DOHH2 (cell line): ENCODE measurements at regions not wholly inside any gene's neighbourhood (a gene's known extent, or its start where the extent isn't known, plus 50 kb on each side); places are given as distances from the start of the nearest gene placed in this dataset.

Experiments
- H3F3A ChIP-seq: fragments of 200-600 bp; sonication (generic), shearing (Covaris generic); 2 replicates; pipeline ENCODE4 v1.6.0; 2016; ENCODE audit warnings: antibody characterized with exemption, mild to moderate bottlenecking; ENCODE audit not compliant: control insufficient read depth, insufficient read depth
- H3K27ac ChIP-seq: fragments of 200-600 bp; sonication (generic); 2 replicates; pipeline ENCODE4 v1.5.1; 2014; ENCODE audit warnings: low read depth, mild to moderate bottlenecking, low read length, moderate library complexity
- H3K27me3 ChIP-seq: fragments of 200-600 bp; sonication (generic); 2 replicates; pipeline ENCODE4 v1.6.1; 2014; ENCODE audit warnings: mild to moderate bottlenecking, low read length, mixed read lengths; ENCODE audit not compliant: control insufficient read depth
- H3K36me3 ChIP-seq: fragments of 200-600 bp; sonication (generic); 2 replicates; pipeline ENCODE4 v1.6.1; 2014; ENCODE audit warnings: mild to moderate bottlenecking, low read length, moderate library complexity, mixed read lengths; ENCODE audit not compliant: control insufficient read depth
- H3K4me1 ChIP-seq: fragments of 200-600 bp; sonication (generic); 2 replicates; pipeline ENCODE4 v1.6.1; 2014; ENCODE audit warnings: mild to moderate bottlenecking, low read length, mixed read lengths; ENCODE audit not compliant: control insufficient read depth
- H3K4me2 ChIP-seq: fragments of 200-600 bp; sonication (generic); 2 replicates; pipeline ENCODE4 v1.6.0; 2014; ENCODE audit warnings: mild to moderate bottlenecking, low read length, moderate library complexity
- H3K4me3 ChIP-seq: fragments of 200-600 bp; sonication (generic); 2 replicates; pipeline ENCODE4 v1.5.1; 2014; ENCODE audit warnings: mild to moderate bottlenecking, low read length, mixed read lengths
- H3K79me2 ChIP-seq: fragments of 200-600 bp; sonication (generic); 2 replicates; pipeline ENCODE4 v1.6.1; 2014; ENCODE audit warnings: mild to moderate bottlenecking, low read length, mixed read lengths; ENCODE audit not compliant: control insufficient read depth
- H3K9me2 ChIP-seq: fragments of 200-600 bp; sonication (generic); replicated peaks from 2 replicates; pipeline ENCODE4 v1.6.1; 2014; ENCODE audit warnings: mild to moderate bottlenecking, low read length, mixed read lengths; ENCODE audit not compliant: control insufficient read depth
- H3K9me3 ChIP-seq: fragments of 200-600 bp; sonication (generic); 2 replicates; pipeline ENCODE4 v1.6.1; 2014; ENCODE audit warnings: antibody characterized with exemption, low read length, mixed read lengths; ENCODE audit not compliant: control insufficient read depth, insufficient read depth
- H4K20me1 ChIP-seq: fragments of 200-600 bp; sonication (generic); 2 replicates; pipeline ENCODE4 v1.6.0; 2014; ENCODE audit warnings: low read depth, mild to moderate bottlenecking, antibody characterized with exemption, low read length, moderate library complexity; ENCODE audit not compliant: control insufficient read depth, insufficient read depth
- CTCF ChIP-seq: fragments of 200-600 bp; sonication (generic); IDR thresholded peaks from one replicate; pipeline ENCODE4 v1.5.1; 2014; ENCODE audit warnings: antibody characterized with exemption, mild to moderate bottlenecking, low read depth, low read length; ENCODE audit not compliant: poor library complexity, severe bottlenecking
- EZH2phosphoT487 ChIP-seq: fragments of 200-600 bp; sonication (generic); IDR thresholded peaks from 2 replicates; pipeline ENCODE4 v1.6.1; 2017; ENCODE audit warnings: borderline replicate concordance, mild to moderate bottlenecking, antibody characterized with exemption, low read length, moderate library complexity, mixed read lengths

DNA sequence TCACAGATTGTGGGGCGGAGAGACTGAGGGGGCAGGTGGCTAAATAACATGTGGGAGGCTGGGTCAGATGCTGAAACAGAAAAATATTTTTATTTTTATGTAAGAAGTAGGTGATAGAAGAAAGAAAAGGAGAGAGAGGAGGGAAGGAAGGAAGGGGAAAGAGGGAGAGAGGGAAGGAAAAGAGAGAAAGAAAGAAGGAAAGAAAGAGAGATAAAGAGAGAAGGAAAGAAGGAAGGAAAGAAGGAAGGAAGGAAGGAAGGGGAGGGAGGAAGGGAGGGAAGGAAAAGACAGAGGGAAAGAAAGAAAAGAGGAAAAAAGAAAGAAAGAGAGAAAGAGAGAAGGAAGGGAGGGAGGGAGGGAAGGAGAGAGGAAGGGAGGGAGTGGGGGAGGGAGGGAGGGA is 224.9 kb downstream of the UQCRFS1 start:
- no peak overlapping the region for H3K4me2 ChIP-seq

DNA sequence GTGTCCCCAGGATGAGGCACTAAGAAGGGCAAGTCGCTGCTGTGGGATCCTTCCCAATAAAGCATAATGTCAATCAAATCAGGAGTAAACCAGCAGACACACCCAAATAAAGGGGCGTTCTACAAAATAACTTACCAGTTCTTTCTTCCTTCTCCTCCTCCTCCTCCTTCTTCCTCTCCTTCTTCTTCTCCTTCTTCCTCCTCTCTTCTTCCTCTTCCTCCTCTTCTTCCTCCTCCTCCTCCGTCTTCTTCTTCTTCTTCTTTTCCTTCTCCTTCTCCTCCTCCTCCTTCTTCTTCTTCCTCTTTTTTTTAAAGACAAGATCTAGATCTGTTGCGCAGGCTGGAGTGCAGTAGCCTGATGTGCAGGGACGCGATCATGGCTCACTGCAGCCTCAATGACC is 225.8 kb downstream of the UQCRFS1 start:
- no peaks in the 10 kb centered on the region for H3K79me2 ChIP-seq
- TF ChIP-seq EZH2phosphoT487 (no peak), CTCF (no peak)
- no peak overlapping the region for H3K4me3 ChIP-seq
- H3K4me2 ChIP-seq, result no peak overlapping the region
- H3F3A ChIP-seq, result no peaks in the 10 kb centered on the region
- no peaks in the 10 kb centered on the region for H4K20me1 ChIP-seq
- no peaks in the 10 kb centered on the region for H3K9me2 ChIP-seq
- H3K27ac ChIP-seq, result no peak overlapping the region
- no peaks in the 10 kb centered on the region for H3K4me1 ChIP-seq
- no peaks in the 10 kb centered on the region for H3K27me3 ChIP-seq
- no peaks in the 10 kb centered on the region for H3K36me3 ChIP-seq
- no peaks in the 10 kb centered on the region for H3K9me3 ChIP-seq

More for the DNA sequence above, 224.9 kb downstream of the UQCRFS1 start:
- Histone ChIP-seq H3F3A (no peaks in the 10 kb centered on the region), H3K27me3 (no peaks in the 10 kb centered on the region), H3K4me3 (no peak overlapping the region), H3K9me2 (no peaks in the 10 kb centered on the region), H3K36me3 (no peaks in the 10 kb centered on the region), H3K27ac (no peak overlapping the region), H4K20me1 (no peaks in the 10 kb centered on the region), H3K9me3 (no peaks in the 10 kb centered on the region), H3K79me2 (no peaks in the 10 kb centered on the region), H3K4me1 (no peaks in the 10 kb centered on the region)
- TF ChIP-seq CTCF (no peak), EZH2phosphoT487 (no peak)

- no peaks in the 10 kb centered on the region for H3K9me3 ChIP-seq
- H3K4me1 ChIP-seq, result no peaks in the 10 kb centered on the region
- no peaks in the 10 kb centered on the region for H3K79me2 ChIP-seq
- H3K36me3 ChIP-seq, result no peaks in the 10 kb centered on the region
- no peaks in the 10 kb centered on the region for H3K9me2 ChIP-seq
- H3K4me3 ChIP-seq, result no peak overlapping the region
- no peaks in the 10 kb centered on the region for H3K27me3 ChIP-seq
- no peak overlapping the region for H3K27ac ChIP-seq
- no peak for TF ChIP-seq CTCF
- no peak for TF ChIP-seq EZH2phosphoT487
- H4K20me1 ChIP-seq, result no peaks in the 10 kb centered on the region
- no peak overlapping the region for H3K4me2 ChIP-seq
- H3F3A ChIP-seq, result no peaks in the 10 kb centered on the region
Observed at GRCh38 chr19:28985201-28985600, 227.8 kb downstream of the UQCRFS1 start.

DNA sequence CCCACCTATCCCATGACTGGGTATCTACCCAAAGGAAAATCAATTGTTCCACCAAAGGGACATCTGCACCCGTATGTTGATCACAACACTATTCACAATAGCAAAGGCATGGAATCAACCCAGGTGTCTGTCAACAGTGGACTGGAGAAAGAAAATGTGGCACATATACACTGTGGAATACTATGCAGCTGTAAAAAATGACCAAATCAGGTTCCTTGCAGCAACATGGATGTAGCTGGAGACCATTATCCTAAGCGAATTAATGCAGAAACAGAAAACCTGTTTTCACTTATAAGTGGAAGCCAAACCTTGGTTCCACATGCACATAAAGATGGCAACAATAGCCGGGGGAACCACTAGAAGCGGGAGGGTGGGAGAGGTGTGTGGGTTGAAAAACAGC is 228.6 kb downstream of the UQCRFS1 start:
- Histone ChIP-seq H3K36me3 (no peaks in the 10 kb centered on the region), H3K27ac (no peak overlapping the region), H3K9me3 (no peaks in the 10 kb centered on the region), H3K4me3 (no peak overlapping the region), H3K9me2 (no peaks in the 10 kb centered on the region), H3F3A (no peaks in the 10 kb centered on the region), H3K4me2 (no peak overlapping the region), H3K79me2 (no peaks in the 10 kb centered on the region), H3K4me1 (no peaks in the 10 kb centered on the region), H4K20me1 (no peaks in the 10 kb centered on the region), H3K27me3 (no peaks in the 10 kb centered on the region)
- TF ChIP-seq CTCF, result no peak
- no peak for TF ChIP-seq EZH2phosphoT487
